Activated CD4-positive, CD25-positive, alpha-beta regulatory T cell treated with anti-CD3 and anti-CD28 coated beads, Interleukin-2, amount 50 U/mL, for 24 hours (primary cell): ENCODE measurements at regions not wholly inside any gene's neighbourhood (a gene's known extent, or its start where the extent isn't known, plus 50 kb on each side); places are given as distances from the start of the nearest gene placed in this dataset.
"Not testable (repeated sequence)": the region's sequence is repeated elsewhere in the genome, so short reads cannot be mapped to it uniquely, and the experiment has no call there.

ENCODE experiments used
- ATAC-seq, 2 donors: fragments of 150-1000 bp; cut with Tn5 transposase; one replicate each; pipeline ENCODE4 v1.10.0; 2021; ENCODE audit warnings: mild to moderate bottlenecking in 1 of 2, moderate library complexity in 1 of 2

DNA sequence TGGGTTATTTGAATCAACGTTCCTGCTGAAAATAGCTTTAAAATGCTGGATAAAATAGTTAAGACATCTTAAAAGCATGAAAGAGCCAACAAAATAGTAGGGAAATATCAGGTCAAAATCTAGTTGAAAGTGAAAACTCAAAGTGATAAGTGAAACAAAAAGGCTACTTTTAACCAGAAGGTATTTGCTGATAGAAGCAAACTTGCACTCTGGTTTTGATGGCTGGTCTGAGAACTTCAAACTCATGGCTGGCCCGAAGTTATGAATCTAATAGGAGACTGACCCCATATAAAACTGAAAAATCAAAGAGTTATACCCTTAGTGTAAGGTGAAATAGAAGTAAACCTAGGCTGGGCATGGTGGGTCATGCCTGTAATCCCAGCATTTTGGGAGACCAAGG, 66.3 kb upstream of the HOXC13 start:
- ATAC-seq = no peak

DNA sequence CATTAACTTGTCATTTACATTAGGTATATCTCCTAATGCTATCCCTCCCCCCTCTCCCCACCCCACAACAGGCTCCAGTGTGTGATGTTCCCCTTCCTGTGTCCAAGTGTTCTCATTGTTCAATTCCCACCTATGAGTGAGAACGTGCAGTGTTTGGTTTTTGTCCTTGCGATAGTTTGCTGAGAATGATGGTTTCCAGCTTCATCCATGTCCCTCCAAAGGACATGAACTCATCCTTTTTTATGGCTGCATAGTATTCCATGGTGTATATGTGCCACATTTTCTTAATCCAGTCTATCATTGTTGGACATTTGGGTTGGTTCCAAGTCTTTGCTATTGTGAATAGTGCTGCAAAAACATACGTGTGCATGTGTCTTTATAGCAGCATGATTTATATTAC, 60.7 kb upstream of the HOXC13 start:
- ATAC-seq = not testable (repeated sequence)

DNA sequence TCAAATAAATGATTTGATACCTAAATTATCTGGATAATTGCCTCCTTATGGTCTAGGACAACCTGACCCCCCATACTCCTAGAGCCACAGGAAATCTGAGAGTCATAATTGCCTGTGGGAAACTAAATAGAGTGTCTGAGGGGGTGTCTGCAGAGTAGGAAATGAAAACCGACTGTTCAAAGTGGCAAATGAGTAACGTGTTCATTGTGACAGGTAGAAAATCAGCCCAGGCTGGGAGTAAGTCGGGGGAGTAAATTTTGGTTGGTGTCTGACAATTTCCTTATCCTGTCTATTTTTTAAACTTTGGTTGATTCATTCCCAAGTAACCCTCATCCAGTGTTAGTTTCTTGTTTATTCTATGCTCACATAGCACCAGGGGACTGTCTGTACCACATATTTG, 51.6 kb upstream of the HOXC13 start:
- no peak for ATAC-seq

GRCh38 chr12:53887881-53888280, 50.8 kb upstream of the HOXC13 start:
- no peak for ATAC-seq
